HG02973 (cell line): ENCODE measurements at regions not wholly inside any gene's neighbourhood (a gene's known extent, or its start where the extent isn't known, plus 50 kb on each side); places are given as distances from the start of the nearest gene placed in this dataset.
"Not testable (repeated sequence)": the region's sequence is repeated elsewhere in the genome, so short reads cannot be mapped to it uniquely, and the experiment has no call there.

Source experiments
- ATAC-seq: cut with Tn5 transposase; IDR thresholded peaks from one replicate; pipeline ENCODE4 v1.9.1; 2021; ENCODE audit warnings: moderate library complexity; ENCODE audit not compliant: unreplicated experiment

DNA sequence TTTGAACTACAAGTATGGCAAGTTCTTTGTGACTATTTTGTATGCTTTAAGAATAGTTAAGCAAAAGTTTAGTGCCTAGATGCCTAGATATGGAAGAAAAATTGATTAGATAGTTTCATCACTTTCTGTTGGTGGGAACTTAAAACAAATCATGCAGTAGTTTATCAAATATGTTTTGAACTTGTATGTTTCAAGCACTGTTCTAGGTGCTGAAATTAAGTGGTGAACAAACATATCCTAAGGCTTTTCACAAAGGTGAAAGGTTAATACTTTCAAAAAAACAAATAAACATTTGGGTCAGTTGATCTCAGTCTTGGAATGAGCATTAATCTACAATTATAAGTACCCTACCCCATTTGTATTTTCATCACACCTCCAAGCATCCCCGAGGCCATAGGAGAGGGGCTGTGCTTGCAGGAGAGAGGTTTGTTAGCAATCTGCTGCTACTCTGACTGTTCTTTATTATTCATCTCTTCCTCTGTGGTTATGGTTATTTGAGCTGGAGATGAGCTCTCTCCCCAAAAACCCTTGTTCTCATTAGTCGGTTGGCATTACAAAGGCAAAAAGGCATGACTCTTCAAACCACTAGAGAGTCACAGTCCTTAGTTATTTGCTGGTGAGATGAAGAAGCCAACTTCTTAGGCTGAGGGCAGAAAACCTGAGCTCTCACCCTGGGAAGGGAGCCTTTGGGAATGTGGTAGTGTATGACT lies 103.9 kb upstream of the FHL2 start:
- ATAC-seq = no peak

- no peak for ATAC-seq
Measured at GRCh38 chr2:105498281-105498846, 99.5 kb upstream of the FHL2 start.

GRCh38 chr2:105497094-105497493 lies 98.2 kb upstream of the FHL2 start:
- ATAC-seq = no peak

DNA sequence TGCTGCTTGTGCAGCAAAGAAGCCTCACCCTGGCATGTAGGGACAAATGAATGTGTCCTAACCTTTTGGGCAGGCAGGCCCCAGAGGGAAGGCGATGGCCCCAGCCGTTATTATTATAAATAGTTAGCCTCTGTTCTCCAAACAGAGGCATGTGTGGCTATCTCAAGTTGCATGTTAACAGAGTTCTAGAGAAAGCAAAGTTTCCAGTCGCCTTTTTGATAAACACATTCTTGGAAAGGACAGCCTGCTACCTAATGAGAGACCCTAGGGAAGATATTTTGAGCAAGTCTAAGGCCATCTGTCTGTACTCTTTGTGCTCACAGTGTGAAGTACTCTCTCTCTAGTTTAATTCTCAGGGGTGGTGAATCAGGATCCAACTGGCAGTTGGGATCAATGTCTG lies 97.4 kb upstream of the FHL2 start:
- ATAC-seq = no peak

DNA sequence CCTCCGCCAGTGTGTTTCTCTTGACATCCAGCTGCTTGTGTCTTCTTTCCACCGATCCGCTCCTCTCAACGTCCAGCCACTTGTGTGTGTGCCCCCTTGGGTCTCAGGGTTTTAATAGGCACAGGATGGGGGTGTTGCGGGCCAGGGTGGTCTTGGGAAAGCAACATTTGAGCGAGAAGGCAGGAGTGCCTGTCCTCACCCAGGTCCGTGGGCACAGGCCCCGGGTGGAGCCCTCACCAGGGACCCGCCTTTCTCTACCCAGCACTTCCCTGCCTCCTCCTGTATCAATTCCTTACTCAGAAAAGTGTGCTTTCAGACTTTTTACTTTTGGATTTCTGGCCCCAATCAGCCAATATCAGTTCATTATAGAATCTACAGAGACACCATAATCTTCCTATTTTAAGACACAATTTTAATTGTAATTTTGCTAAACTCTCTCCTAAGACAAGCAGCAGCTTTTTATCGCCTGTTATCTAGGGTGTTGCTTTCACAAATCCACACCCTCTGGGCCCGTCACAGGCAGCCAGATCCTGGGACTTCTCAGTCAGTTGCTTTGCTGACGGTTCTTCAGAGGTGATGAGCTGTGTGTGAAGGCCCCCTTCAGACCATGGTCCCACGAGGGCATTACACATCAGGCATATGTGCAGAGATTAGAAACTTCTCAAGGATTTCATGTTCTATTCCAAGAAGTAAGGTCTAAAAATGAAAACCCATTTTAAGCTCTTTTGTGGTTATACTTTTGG lies 96.0 kb upstream of the FHL2 start:
- no peak for ATAC-seq

- ATAC-seq = no peak
Measured at GRCh38 chr2:105490956-105491355, 92.1 kb upstream of the FHL2 start.

GRCh38 chr2:105490204-105490603 lies 91.4 kb upstream of the FHL2 start:
- no peak for ATAC-seq

- no peak for ATAC-seq
Measured at GRCh38 chr2:105489168-105489878, 90.5 kb upstream of the FHL2 start.

- no peak for ATAC-seq
Measured at GRCh38 chr2:105488285-105488684, 89.4 kb upstream of the FHL2 start.

DNA sequence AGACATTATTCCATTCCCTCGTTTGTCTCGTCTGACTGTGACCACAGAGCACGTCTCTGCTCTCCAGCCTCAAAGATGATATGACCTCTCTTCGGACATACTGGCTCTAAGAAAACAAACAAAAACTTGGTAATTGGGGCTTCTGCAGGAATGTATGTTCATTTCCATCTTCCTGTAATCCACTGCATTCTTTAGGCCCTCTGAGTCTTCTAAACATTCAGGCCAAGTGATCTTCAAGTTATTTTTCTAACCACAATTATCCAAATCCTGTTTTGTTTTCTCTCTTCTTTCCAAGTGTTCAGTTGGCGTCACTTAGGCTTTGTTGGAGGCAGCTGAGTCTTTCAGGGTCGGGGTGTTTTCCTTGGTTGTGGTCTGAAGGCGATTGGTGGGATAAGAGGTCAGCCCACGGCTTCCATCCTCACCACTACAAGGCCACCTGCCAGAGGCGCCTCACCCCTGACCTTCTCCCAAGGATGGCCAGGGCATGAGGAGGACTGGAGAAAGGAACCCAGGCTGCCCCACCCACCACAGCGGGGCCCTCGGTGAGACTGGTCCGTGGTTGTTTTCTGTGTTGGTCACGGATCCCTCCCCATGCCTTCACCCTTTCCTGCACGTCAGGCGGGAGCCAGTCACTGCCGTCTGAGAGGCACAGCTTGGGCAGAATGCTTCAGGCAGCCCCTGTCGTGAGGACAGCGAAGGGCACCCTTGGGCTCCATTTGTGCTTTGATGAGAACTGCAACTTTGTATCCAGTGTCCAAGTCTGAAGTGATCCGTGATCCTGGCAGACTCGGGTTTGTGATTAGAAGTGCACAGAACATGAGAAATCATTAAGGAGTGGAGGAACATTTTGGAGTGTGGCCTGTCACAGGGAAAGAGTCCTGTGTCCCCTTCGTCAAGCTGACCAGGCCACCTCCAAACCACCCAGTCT lies 88.6 kb upstream of the FHL2 start:
- no peak for ATAC-seq

GRCh38 chr2:105486762-105487141 lies 87.9 kb upstream of the FHL2 start:
- ATAC-seq = no peak

GRCh38 chr2:105478670-105479069 lies 79.8 kb upstream of the FHL2 start:
- ATAC-seq = no peak

DNA sequence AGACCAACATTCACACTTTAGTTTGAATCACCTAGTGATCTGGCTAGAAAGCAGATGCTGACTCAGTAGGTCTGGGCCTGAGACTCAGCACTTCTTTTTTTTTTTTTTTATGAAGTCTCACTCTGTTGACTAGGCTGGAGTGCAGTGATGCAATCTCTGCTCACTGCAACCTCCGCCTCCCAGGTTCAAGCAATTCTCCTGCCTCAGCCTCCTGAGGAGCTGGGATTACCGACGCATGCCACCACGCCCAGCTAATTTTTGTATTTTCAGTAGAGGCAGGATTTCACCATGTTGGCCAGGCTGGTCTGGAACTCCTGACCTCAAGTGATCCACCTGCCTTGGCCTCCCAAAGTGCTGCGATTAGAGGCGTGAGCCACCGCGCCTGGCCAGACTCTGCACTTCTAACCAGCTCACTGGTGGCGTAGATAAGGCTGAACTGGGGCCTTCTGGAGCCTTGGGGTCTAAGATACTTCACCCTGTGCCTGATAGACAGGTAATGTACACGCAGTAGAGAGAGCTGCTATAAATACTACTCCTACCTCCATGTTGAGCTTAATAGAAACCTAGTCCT lies 78.3 kb upstream of the FHL2 start:
- ATAC-seq = not testable (repeated sequence)

- no peak for ATAC-seq
Measured at GRCh38 chr2:105473011-105473410, 74.2 kb upstream of the FHL2 start.

DNA sequence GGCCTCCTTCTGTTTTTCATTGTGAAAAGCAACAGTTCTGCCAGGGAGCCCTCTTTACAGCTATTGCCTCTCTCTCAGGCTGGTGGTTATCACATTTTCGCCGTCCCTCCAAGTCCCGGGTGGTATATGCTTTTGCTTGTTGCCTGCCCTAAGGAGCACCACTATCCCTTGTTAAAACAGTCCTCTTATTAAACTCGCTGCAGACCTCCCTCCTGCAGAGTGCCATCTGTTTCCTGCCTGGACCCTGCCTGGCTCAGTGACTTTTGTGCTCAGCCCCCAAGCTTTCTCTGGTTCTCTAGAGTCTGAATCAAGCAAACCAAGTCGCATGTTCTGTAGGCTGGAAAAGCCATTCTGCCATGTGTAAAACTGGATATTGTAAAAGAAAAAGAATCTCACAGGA lies 72.1 kb upstream of the FHL2 start:
- ATAC-seq = no peak

- ATAC-seq = no peak
Measured at GRCh38 chr2:105469781-105470180, 70.9 kb upstream of the FHL2 start.

- no peak for ATAC-seq
Measured at GRCh38 chr2:105468582-105469042, 69.8 kb upstream of the FHL2 start.

DNA sequence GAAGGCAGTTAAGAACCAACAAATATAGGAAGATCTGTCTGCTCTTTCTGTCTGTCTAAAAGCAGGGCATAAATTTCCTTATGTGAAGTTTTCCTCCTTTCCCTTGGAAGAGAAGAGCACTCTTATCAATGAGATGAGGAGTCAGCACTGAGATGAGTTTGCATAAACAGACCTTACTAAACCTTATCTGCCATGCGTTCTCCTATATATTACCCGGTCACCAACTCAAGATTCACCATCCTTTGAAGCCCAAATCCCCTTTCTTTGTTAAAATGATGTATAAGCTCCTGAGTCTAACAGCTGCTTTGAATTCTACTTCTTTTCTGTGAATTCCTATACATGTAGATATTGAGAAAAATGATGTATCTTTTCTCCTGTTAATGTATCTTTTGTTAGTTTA lies 65.5 kb upstream of the FHL2 start:
- ATAC-seq = no peak

DNA sequence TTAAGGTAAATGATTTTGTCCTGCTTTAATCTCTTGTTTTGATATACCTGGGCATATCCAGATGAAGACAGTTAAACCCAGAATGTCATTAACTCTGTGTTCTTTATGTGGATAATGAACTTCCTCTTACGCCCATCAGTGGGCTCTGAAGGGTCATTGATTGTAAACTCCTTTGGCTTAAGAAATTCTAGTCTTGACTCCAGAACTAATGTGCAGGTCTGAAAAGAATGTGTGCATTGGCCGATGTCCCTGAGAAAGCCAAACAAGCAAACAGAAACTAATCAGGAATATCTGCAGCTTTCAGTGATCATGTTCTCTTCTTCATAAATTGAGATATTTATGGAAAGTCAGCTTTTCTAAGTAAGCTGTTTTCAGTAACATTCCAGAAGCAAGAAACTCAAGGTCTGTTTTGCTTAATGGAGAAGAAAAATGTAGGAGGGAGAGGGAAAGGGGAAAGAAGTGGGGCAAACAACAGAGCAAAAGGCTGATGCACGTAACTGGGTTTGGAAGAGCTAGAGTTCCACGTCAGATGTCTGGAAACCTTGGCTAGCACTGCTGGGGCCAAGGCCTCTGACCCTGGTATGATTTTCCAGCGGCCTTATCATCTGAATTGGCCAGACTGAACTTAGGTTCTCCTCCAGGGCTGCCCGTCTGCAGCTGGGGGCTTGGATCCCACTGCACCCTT lies 61.3 kb upstream of the FHL2 start:
- ATAC-seq = no peak

DNA sequence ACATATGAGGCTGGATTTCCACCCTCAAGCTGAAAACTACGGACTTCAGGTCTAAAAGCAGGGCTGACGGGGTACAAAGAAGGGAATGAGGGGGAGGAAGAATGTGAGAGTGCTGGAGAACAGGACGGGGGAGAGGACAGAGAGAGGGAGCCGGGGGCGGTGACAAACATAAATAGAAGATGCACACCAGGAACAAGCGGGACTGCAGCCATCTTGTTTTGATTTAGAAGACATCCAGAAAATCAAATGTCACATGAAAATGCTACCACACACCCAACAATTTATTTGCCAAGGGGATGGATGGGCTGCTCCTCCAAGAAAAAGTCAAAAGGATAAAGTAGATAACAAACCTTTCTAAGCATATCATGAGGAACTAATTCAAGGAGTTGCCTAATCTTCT lies 59.2 kb upstream of the FHL2 start:
- no peak for ATAC-seq
